ENCODE measurements at regions not wholly inside any gene's neighbourhood (a gene's known extent, or its start where the extent isn't known, plus 50 kb on each side); places are given as distances from the start of the nearest gene placed in this dataset.

GRCh38 chr2:121036226-121036692, 248.7 kb downstream of the TFCP2L1 start:
- H3K4me1 ChIP-seq (ENCODE audit: insufficient read depth, low read length) = no peaks in the 10 kb centered on the region
- H3K27me3 ChIP-seq (ENCODE audit: insufficient read depth, low read length) = peaks cover 42% of the 10 kb centered on the region
- Mint-ChIP-seq H3K27ac (ENCODE audit: unreplicated experiment) (no peak overlapping the region), H3K4me1 (ENCODE audit: low read depth, unreplicated experiment) (no peaks in the 10 kb centered on the region), H3K9me3 (ENCODE audit: unreplicated experiment) (no peaks in the 10 kb centered on the region), H3K4me3 (ENCODE audit: unreplicated experiment) (no peak overlapping the region), H3K36me3 (ENCODE audit: low read depth, unreplicated experiment) (no peaks in the 10 kb centered on the region), H3K27me3 (ENCODE audit: low read depth, unreplicated experiment) (peaks cover 53% of the 10 kb centered on the region)
- FAIRE-seq (no peak), DNase-seq (ENCODE audit: low read depth) (no peak)
- no peak overlapping the region for H3K9ac ChIP-seq (ENCODE audit: low read length)
- H2AFZ ChIP-seq (ENCODE audit: low read depth, low read length) = no peak overlapping the region
- H3K79me2 ChIP-seq (ENCODE audit: insufficient read depth, low read length) = no peaks in the 10 kb centered on the region
- H3K4me3 ChIP-seq (ENCODE audit: insufficient read depth, low read depth, low read length) = no peak overlapping the region
- H3K9me3 ChIP-seq (ENCODE audit: insufficient read depth, low read depth, low read length) = no peaks in the 10 kb centered on the region
- no peak overlapping the region for H3K27ac ChIP-seq (ENCODE audit: low read depth, low read length)
- no peaks in the 10 kb centered on the region for H4K20me1 ChIP-seq (ENCODE audit: insufficient read depth, low read length)
- TF ChIP-seq EZH2 (IDR thresholded peaks at IDR 0.05; ENCODE audit: insufficient read depth, low read length) (no peak), CTCF (IDR thresholded peaks at IDR 0.05; ENCODE audit: insufficient read depth, low read depth, low read length) (no peak)
- no peak overlapping the region for H3K4me2 ChIP-seq (ENCODE audit: low read length)
- no peaks in the 10 kb centered on the region for H3K36me3 ChIP-seq (ENCODE audit: insufficient read depth, low read length)

GRCh38 chr2:121037480-121037879, 247.5 kb downstream of the TFCP2L1 start:
- Histone ChIP-seq H3K9me3 (ENCODE audit: insufficient read depth, low read depth, low read length) (no peaks in the 10 kb centered on the region), H3K9ac (ENCODE audit: low read length) (no peak overlapping the region), H4K20me1 (ENCODE audit: insufficient read depth, low read length) (no peaks in the 10 kb centered on the region), H2AFZ (ENCODE audit: low read depth, low read length) (no peak overlapping the region), H3K4me1 (ENCODE audit: insufficient read depth, low read length) (no peaks in the 10 kb centered on the region), H3K36me3 (ENCODE audit: insufficient read depth, low read length) (no peaks in the 10 kb centered on the region), H3K27me3 (ENCODE audit: insufficient read depth, low read length) (peaks cover 41% of the 10 kb centered on the region), H3K27ac (ENCODE audit: low read depth, low read length) (no peak overlapping the region), H3K79me2 (ENCODE audit: insufficient read depth, low read length) (no peaks in the 10 kb centered on the region), H3K4me2 (ENCODE audit: low read length) (no peak overlapping the region), H3K4me3 (ENCODE audit: insufficient read depth, low read depth, low read length) (no peak overlapping the region)
- DNase-seq (ENCODE audit: low read depth) (no peak), FAIRE-seq (no peak)
- H3K4me3 Mint-ChIP-seq (ENCODE audit: unreplicated experiment) = no peak overlapping the region
- H3K27ac Mint-ChIP-seq (ENCODE audit: unreplicated experiment) = no peak overlapping the region
- peaks cover 2% of the 10 kb centered on the region for H3K36me3 Mint-ChIP-seq (ENCODE audit: low read depth, unreplicated experiment)
- H3K9me3 Mint-ChIP-seq (ENCODE audit: unreplicated experiment) = no peaks in the 10 kb centered on the region
- TF ChIP-seq EZH2 (IDR thresholded peaks at IDR 0.05; ENCODE audit: insufficient read depth, low read length) = no peak
- no peak for TF ChIP-seq CTCF (IDR thresholded peaks at IDR 0.05; ENCODE audit: insufficient read depth, low read depth, low read length)
- H3K4me1 Mint-ChIP-seq (ENCODE audit: low read depth, unreplicated experiment) = no peaks in the 10 kb centered on the region
- peaks cover 54% of the 10 kb centered on the region for H3K27me3 Mint-ChIP-seq (ENCODE audit: low read depth, unreplicated experiment)

- H3K27me3 Mint-ChIP-seq (ENCODE audit: low read depth, unreplicated experiment) = peaks cover 52% of the 10 kb centered on the region
- FAIRE-seq (no peak), DNase-seq (ENCODE audit: low read depth) (no peak)
- Histone ChIP-seq H2AFZ (ENCODE audit: low read depth, low read length) (no peak overlapping the region), H3K27ac (ENCODE audit: low read depth, low read length) (no peak overlapping the region), H3K9ac (ENCODE audit: low read length) (no peak overlapping the region), H3K36me3 (ENCODE audit: insufficient read depth, low read length) (no peaks in the 10 kb centered on the region), H4K20me1 (ENCODE audit: insufficient read depth, low read length) (no peaks in the 10 kb centered on the region), H3K27me3 (ENCODE audit: insufficient read depth, low read length) (peaks cover 38% of the 10 kb centered on the region), H3K9me3 (ENCODE audit: insufficient read depth, low read depth, low read length) (no peaks in the 10 kb centered on the region), H3K4me3 (ENCODE audit: insufficient read depth, low read depth, low read length) (no peak overlapping the region), H3K4me1 (ENCODE audit: insufficient read depth, low read length) (no peaks in the 10 kb centered on the region), H3K79me2 (ENCODE audit: insufficient read depth, low read length) (no peaks in the 10 kb centered on the region), H3K4me2 (ENCODE audit: low read length) (no peak overlapping the region)
- no peak overlapping the region for H3K4me3 Mint-ChIP-seq (ENCODE audit: unreplicated experiment)
- TF ChIP-seq CTCF (IDR thresholded peaks at IDR 0.05; ENCODE audit: insufficient read depth, low read depth, low read length) (no peak), EZH2 (IDR thresholded peaks at IDR 0.05; ENCODE audit: insufficient read depth, low read length) (no peak)
- no peaks in the 10 kb centered on the region for H3K9me3 Mint-ChIP-seq (ENCODE audit: unreplicated experiment)
- no peak overlapping the region for H3K27ac Mint-ChIP-seq (ENCODE audit: unreplicated experiment)
- H3K4me1 Mint-ChIP-seq (ENCODE audit: low read depth, unreplicated experiment) = no peaks in the 10 kb centered on the region
- H3K36me3 Mint-ChIP-seq (ENCODE audit: low read depth, unreplicated experiment) = peaks cover 2% of the 10 kb centered on the region
Observed at GRCh38 chr2:121038031-121038430, 247.0 kb downstream of the TFCP2L1 start.
